ENCODE measurements at regions not wholly inside any gene's neighbourhood (a gene's known extent, or its start where the extent isn't known, plus 50 kb on each side); places are given as distances from the start of the nearest gene placed in this dataset.
A peak's percentile ranks its signal among the peaks of the same experiment; 100 is the strongest.

DNA sequence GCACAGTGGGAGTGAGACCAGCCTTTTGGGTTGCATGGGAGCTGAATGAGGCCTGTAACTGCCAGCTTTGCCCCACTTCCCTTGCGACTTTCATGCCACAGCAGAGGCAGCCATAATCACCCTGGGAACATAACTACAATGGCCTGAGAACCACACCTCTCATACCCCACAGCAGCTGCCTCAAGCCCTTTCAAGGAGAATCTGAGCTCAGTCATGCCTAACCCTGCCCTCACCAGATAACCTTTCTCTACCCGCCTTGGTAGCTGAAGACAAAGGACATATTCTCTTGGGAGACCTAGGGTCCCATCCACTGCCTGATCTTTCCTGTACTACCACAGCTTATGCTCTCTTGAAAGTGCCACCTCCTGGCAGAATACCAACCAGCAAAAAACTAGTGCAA is 599.9 kb upstream of the IGFBP7 start:
- POLR2A ChIA-PET, result no interaction called here
- BruUV-seq (replicated peaks), result no TSS peak
- Histone ChIP-seq H3K4me2 (ENCODE audit: control insufficient read depth, insufficient read depth) (no peak overlapping the region), H3K79me2 (ENCODE audit: control insufficient read depth, insufficient read depth, low read length) (no peaks in the 10 kb centered on the region), H4K20me1 (ENCODE audit: control insufficient read depth, insufficient read depth) (no peaks in the 10 kb centered on the region), H3K36me3 (ENCODE audit: control insufficient read depth in 2 of 2, insufficient read depth in 2 of 2, low read length in 1 of 2) (no peaks in the 10 kb centered on the region), H3K4me1 (ENCODE audit: control insufficient read depth, insufficient read depth, low read length) (no peaks in the 10 kb centered on the region), H3K4me3 (no peak overlapping the region), H3K27ac (ENCODE audit: control insufficient read depth, insufficient read depth) (no peak overlapping the region), H3K9ac (ENCODE audit: control insufficient read depth, insufficient read depth, low read length) (no peak overlapping the region), H3K27me3 (replicated peaks in 1 of 2; ENCODE audit: control insufficient read depth in 2 of 2, insufficient read depth in 2 of 2, low read length in 1 of 2) (no peaks in the 10 kb centered on the region), H2AFZ (ENCODE audit: control insufficient read depth, low read depth, low read length) (no peak overlapping the region), H3K9me3 (replicated peaks; ENCODE audit: control insufficient read depth, insufficient read depth, low read length) (no peaks in the 10 kb centered on the region)
- RAD21 ChIA-PET (ENCODE audit: unreplicated experiment), result no interaction called here
- 69% methylated on average over 2 of the region's 2 CpGs for WGBS (ENCODE audit: insufficient coverage, insufficient replicate concordance, low lambda C conversion rate, missing lambda C conversion rate)
- FAIRE-seq (no peak), DNase-seq (ENCODE audit: low read depth, low spot score) (peak; percentile 15), ATAC-seq (peak; percentile 69)
- in situ Hi-C loops (cut with MboI) (no loop called here), intact Hi-C loops (cut with micrococcal nuclease; ENCODE audit: unreplicated experiment) (no loop called here)
- TF ChIP-seq MEF2B (IDR thresholded peaks at IDR 0.05; ENCODE audit: partially characterized antibody, poor library complexity, severe bottlenecking) (peak; percentile 63), BCL11A (IDR thresholded peaks at IDR 0.05; ENCODE audit: low read depth, low read length) (no peak)
- CTCF ChIA-PET, result interaction anchor here (1.1 kb wide), 1 partner anchor 8 kb away, joined by 3 read pairs; no protein-coding TSS in a partner anchor
- SMC1A ChIA-PET (ENCODE audit: uncharacterized antibody, unreplicated experiment), result no interaction called here

GRCh38 chr4:57691370-57691769 is 581.2 kb upstream of the IGFBP7 start:
- H3K4me2 ChIP-seq (ENCODE audit: control insufficient read depth, insufficient read depth), result no peak overlapping the region
- H2AFZ ChIP-seq (ENCODE audit: control insufficient read depth, low read depth, low read length), result no peak overlapping the region
- FAIRE-seq (no peak), ATAC-seq (no peak), DNase-seq (ENCODE audit: low read depth, low spot score) (no peak)
- no peak overlapping the region for H3K4me3 ChIP-seq
- H3K36me3 ChIP-seq (ENCODE audit: control insufficient read depth in 2 of 2, insufficient read depth in 2 of 2, low read length in 1 of 2), result no peaks in the 10 kb centered on the region
- ChIA-PET POLR2A (no interaction called here), SMC1A (ENCODE audit: uncharacterized antibody, unreplicated experiment) (no interaction called here), RAD21 (ENCODE audit: unreplicated experiment) (no interaction called here), CTCF (no interaction called here)
- H3K4me1 ChIP-seq (ENCODE audit: control insufficient read depth, insufficient read depth, low read length), result no peaks in the 10 kb centered on the region
- H3K9me3 ChIP-seq (replicated peaks; ENCODE audit: control insufficient read depth, insufficient read depth, low read length), result no peaks in the 10 kb centered on the region
- no TSS peak for BruUV-seq (replicated peaks)
- intact Hi-C loops (cut with micrococcal nuclease; ENCODE audit: unreplicated experiment) (no loop called here), in situ Hi-C loops (cut with MboI) (no loop called here)
- no peaks in the 10 kb centered on the region for H3K27me3 ChIP-seq (replicated peaks in 1 of 2; ENCODE audit: control insufficient read depth in 2 of 2, insufficient read depth in 2 of 2, low read length in 1 of 2)
- H4K20me1 ChIP-seq (ENCODE audit: control insufficient read depth, insufficient read depth), result no peaks in the 10 kb centered on the region
- TF ChIP-seq, protein P1, sequence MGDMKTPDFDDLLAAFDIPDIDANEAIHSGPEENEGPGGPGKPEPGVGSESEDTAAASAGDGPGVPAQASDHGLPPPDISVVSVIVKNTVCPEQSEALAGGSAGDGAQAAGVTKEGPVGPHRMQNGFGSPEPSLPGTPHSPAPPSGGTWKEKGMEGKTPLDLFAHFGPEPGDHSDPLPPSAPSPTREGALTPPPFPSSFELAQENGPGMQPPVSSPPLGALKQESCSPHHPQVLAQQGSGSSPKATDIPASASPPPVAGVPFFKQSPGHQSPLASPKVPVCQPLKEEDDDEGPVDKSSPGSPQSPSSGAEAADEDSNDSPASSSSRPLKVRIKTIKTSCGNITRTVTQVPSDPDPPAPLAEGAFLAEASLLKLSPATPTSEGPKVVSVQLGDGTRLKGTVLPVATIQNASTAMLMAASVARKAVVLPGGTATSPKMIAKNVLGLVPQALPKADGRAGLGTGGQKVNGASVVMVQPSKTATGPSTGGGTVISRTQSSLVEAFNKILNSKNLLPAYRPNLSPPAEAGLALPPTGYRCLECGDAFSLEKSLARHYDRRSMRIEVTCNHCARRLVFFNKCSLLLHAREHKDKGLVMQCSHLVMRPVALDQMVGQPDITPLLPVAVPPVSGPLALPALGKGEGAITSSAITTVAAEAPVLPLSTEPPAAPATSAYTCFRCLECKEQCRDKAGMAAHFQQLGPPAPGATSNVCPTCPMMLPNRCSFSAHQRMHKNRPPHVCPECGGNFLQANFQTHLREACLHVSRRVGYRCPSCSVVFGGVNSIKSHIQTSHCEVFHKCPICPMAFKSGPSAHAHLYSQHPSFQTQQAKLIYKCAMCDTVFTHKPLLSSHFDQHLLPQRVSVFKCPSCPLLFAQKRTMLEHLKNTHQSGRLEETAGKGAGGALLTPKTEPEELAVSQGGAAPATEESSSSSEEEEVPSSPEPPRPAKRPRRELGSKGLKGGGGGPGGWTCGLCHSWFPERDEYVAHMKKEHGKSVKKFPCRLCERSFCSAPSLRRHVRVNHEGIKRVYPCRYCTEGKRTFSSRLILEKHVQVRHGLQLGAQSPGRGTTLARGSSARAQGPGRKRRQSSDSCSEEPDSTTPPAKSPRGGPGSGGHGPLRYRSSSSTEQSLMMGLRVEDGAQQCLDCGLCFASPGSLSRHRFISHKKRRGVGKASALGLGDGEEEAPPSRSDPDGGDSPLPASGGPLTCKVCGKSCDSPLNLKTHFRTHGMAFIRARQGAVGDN (IDR thresholded peaks at IDR 0.05), result no peak
- TF ChIP-seq IRF3 (IDR thresholded peaks at IDR 0.05), result no peak
- TF ChIP-seq NR2C2 (IDR thresholded peaks at IDR 0.05; ENCODE audit: borderline replicate concordance, control insufficient read depth, insufficient read length, low read depth), result no peak
- TF ChIP-seq TCF3 (IDR thresholded peaks at IDR 0.05; ENCODE audit: borderline replicate concordance, insufficient read depth, low read depth, low read length), result no peak
- no peak for TF ChIP-seq SREBF2 (IDR thresholded peaks at IDR 0.05; ENCODE audit: low read length)
- TF ChIP-seq STAT1 (conservative IDR thresholded peaks at IDR 0.05), result no peak
- TF ChIP-seq EP300 (IDR thresholded peaks at IDR 0.05; ENCODE audit: borderline replicate concordance in 1 of 2, control insufficient read depth in 1 of 2, low read depth in 2 of 2, low read length in 2 of 2), result no peak
- TF ChIP-seq CEBPB (IDR thresholded peaks at IDR 0.05; ENCODE audit: borderline replicate concordance in 1 of 2, low read depth in 2 of 2, low read length in 2 of 2), result no peak
- no peak for TF ChIP-seq CREM (IDR thresholded peaks at IDR 0.05; ENCODE audit: low read depth)
- TF ChIP-seq EZH2 (IDR thresholded peaks at IDR 0.05; ENCODE audit: borderline replicate concordance, control insufficient read depth, low read depth, low read length), result no peak
- WGBS (ENCODE audit: insufficient coverage, insufficient replicate concordance, low lambda C conversion rate, missing lambda C conversion rate), result 0% methylated on average over 1 of the region's 1 CpG
- no peak overlapping the region for H3K27ac ChIP-seq (ENCODE audit: control insufficient read depth, insufficient read depth)
- no peak overlapping the region for H3K9ac ChIP-seq (ENCODE audit: control insufficient read depth, insufficient read depth, low read length)
- H3K79me2 ChIP-seq (ENCODE audit: control insufficient read depth, insufficient read depth, low read length), result no peaks in the 10 kb centered on the region

Data from GM12878 (cell line).